Transverse colon (tissue), 4 donors: ENCODE measurements at regions not wholly inside any gene's neighbourhood (a gene's known extent, or its start where the extent isn't known, plus 50 kb on each side); places are given as distances from the start of the nearest gene placed in this dataset.
"Not testable (repeated sequence)": the region's sequence is repeated elsewhere in the genome, so short reads cannot be mapped to it uniquely, and the experiment has no call there.

ENCODE experiments used
- DNase-seq: peaks from one replicate; pipeline ENCODE4 v3.0.0-alpha.2; 2019
- H3K27ac ChIP-seq, 4 donors: fragments of 200-600 bp; sonication (generic); 2 replicates each; pipeline ENCODE4 v1.5.1; 2016 to 2018; ENCODE audit warnings: inconsistent platforms in 4 of 4
- H3K27me3 ChIP-seq: fragments of 200-600 bp; sonication (generic); 2 replicates; pipeline ENCODE4 v1.5.1; 2017; ENCODE audit warnings: inconsistent platforms
- H3K36me3 ChIP-seq, 4 donors: fragments of 200-600 bp; sonication (generic); 2 replicates each; pipeline ENCODE4 v1.5.1; 2017 to 2019; ENCODE audit warnings: inconsistent platforms in 4 of 4
- H3K4me1 ChIP-seq, 4 donors: fragments of 200-600 bp; sonication (generic); 2 replicates each; pipeline ENCODE4 v1.5.1; 2017 to 2020; ENCODE audit warnings: inconsistent platforms in 4 of 4
- H3K4me3 ChIP-seq, 4 donors: fragments of 200-600 bp; sonication (generic); 1 replicate in 1 of 4; 2 replicates in 3 of 4; pipeline versions ENCODE4 v1.5.1 to v1.6.1; 2017 to 2019; ENCODE audit warnings: inconsistent platforms in 4 of 4
- H3K9me3 ChIP-seq, 2 donors: fragments of 200-600 bp; sonication (generic); 2 replicates each; pipeline ENCODE4 v1.5.1; 2017 to 2019; ENCODE audit warnings: inconsistent platforms in 2 of 2
- EP300 ChIP-seq: sonication (generic); formaldehyde crosslinking; IDR thresholded peaks from one replicate; pipeline ENCODE4 v1.6.1; 2017; ENCODE audit warnings: antibody characterized with exemption, low read depth
- POLR2A ChIP-seq: fragments of 450-650 bp; IDR thresholded peaks from one replicate; pipeline ENCODE4 v1.6.1; 2016; ENCODE audit warnings: antibody characterized with exemption, mild to moderate bottlenecking, moderate library complexity
- POLR2AphosphoS5 ChIP-seq, 3 donors: sonication (generic); formaldehyde crosslinking; IDR thresholded peaks; one replicate each; pipeline ENCODE4 v1.6.1; 2016; ENCODE audit warnings: antibody characterized with exemption in 3 of 3
- WGBS, 2 donors: methylation state at CpG; one replicate each; pipeline ENCODE4 v1.1.5; 2018; ENCODE audit warnings: low coverage in 1 of 2; 5-methylcytosine and 5-hydroxymethylcytosine counted together
- in situ Hi-C, 4 donors: fragments of 200-750 bp; cut with MboI; loops; one replicate each; pipeline versions ENCODE4 v1.15.0 to v1.15.1; 2017; ENCODE audit warnings: low sequenced_read_pairs in 3 of 4, low pct_ligation_motif_present in 1 of 4, low pct_unique_long_range_greater_than_20kb in 1 of 4
- intact Hi-C: fragments of 100-400 bp; cut with DNase I; formaldehyde crosslinking; loops from one replicate; pipeline ENCODE4 v1.15.1; 2023; ENCODE audit warnings: low total_unique reads
- TF ChIP-seq, protein P1 (sequence below), 5 experiments: fragments of 200-600 bp in 3 of 5; fragments of 450-650 bp in 2 of 5; sonication (generic) in 3 of 5; IDR thresholded peaks; 1 replicate in 2 of 5; 2 replicates in 3 of 5; pipeline ENCODE4 v1.5.1; 2016 to 2017; ENCODE audit warnings: antibody characterized with exemption in 5 of 5, inconsistent platforms in 3 of 5, mild to moderate bottlenecking in 2 of 5, moderate library complexity in 1 of 5

DNA sequence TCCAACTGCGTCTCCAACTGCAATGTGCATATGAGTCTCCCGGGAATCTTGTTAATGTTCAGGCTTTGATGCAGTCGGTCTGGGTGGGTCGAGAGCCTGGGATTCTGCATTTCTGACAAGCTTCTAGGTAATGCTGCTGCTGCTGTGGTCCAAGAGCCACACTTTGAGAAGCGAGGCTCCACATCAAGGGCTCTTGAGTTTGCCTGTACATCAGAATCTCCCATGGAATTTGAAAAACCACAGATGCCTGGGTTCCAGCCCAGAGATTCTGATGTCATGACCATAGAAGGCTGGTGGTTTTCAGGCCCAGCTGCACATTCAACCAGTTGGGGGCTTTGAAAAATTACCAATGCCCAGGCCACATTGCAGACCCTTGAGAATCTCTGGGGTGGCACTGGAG is 93.9 kb upstream of the TARDBP start:
- Histone ChIP-seq H3K4me1 (no peaks in the 10 kb centered on the region), H3K36me3 (no peaks in the 10 kb centered on the region), H3K27ac (no peak overlapping the region), H3K27me3 (peaks cover 19% of the 10 kb centered on the region), H3K4me3 (no peak overlapping the region), H3K9me3 (no peaks in the 10 kb centered on the region)
- 63% methylated on average over 5 of the region's 5 CpGs; no CpG with 5 or more reads in 1 of the 2 donors for WGBS, 2 donors
- TF ChIP-seq, protein P1, sequence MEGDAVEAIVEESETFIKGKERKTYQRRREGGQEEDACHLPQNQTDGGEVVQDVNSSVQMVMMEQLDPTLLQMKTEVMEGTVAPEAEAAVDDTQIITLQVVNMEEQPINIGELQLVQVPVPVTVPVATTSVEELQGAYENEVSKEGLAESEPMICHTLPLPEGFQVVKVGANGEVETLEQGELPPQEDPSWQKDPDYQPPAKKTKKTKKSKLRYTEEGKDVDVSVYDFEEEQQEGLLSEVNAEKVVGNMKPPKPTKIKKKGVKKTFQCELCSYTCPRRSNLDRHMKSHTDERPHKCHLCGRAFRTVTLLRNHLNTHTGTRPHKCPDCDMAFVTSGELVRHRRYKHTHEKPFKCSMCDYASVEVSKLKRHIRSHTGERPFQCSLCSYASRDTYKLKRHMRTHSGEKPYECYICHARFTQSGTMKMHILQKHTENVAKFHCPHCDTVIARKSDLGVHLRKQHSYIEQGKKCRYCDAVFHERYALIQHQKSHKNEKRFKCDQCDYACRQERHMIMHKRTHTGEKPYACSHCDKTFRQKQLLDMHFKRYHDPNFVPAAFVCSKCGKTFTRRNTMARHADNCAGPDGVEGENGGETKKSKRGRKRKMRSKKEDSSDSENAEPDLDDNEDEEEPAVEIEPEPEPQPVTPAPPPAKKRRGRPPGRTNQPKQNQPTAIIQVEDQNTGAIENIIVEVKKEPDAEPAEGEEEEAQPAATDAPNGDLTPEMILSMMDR (IDR thresholded peaks at IDR 0.05) = no peak
- TF ChIP-seq POLR2AphosphoS5 (IDR thresholded peaks at IDR 0.05) (no peak), POLR2A (no peak), EP300 (no peak)
- intact Hi-C loops = no loop called here
- no peak for DNase-seq
- in situ Hi-C loops = no loop called here

DNA sequence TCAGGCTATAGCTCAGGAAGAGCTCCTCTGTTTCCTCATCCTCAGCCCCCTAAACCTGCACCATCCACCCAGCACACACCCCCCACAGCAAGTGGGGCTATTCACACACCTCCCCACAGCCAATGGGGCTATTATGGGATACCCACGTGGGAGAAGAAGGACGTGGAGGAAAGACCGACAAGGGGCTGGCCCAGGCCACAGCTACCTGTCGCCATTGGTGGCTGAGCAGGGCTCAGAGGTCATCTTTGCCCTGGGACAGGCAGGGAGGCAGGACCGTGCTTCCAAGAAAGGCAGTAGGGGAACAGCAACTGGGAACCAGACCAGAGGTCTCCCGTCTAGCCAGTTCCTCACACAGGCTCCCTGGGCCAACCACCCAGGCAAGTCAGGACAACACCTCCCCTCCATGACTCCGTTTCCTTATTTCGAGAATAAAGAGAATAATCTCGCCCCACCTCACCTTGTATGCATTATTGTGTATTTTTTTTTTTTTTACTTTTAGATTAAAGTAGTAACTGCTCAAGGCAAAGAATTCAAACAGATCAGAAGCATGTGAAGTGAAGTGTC is 92.3 kb upstream of the TARDBP start:
- Histone ChIP-seq H3K36me3 (no peaks in the 10 kb centered on the region), H3K4me1 (no peaks in the 10 kb centered on the region), H3K27ac (no peak overlapping the region), H3K9me3 (no peaks in the 10 kb centered on the region), H3K4me3 (no peak overlapping the region), H3K27me3 (peaks cover 19% of the 10 kb centered on the region)
- WGBS, 2 donors = 72 to 100% methylated on average over 3 to 9 of the region's 9 CpGs
- in situ Hi-C loops (no loop called here), intact Hi-C loops (no loop called here)
- TF ChIP-seq POLR2A (no peak), POLR2AphosphoS5 (IDR thresholded peaks at IDR 0.05) (no peak), EP300 (no peak)
- TF ChIP-seq, protein P1 (IDR thresholded peaks at IDR 0.05) = no peak
- no peak for DNase-seq

DNA sequence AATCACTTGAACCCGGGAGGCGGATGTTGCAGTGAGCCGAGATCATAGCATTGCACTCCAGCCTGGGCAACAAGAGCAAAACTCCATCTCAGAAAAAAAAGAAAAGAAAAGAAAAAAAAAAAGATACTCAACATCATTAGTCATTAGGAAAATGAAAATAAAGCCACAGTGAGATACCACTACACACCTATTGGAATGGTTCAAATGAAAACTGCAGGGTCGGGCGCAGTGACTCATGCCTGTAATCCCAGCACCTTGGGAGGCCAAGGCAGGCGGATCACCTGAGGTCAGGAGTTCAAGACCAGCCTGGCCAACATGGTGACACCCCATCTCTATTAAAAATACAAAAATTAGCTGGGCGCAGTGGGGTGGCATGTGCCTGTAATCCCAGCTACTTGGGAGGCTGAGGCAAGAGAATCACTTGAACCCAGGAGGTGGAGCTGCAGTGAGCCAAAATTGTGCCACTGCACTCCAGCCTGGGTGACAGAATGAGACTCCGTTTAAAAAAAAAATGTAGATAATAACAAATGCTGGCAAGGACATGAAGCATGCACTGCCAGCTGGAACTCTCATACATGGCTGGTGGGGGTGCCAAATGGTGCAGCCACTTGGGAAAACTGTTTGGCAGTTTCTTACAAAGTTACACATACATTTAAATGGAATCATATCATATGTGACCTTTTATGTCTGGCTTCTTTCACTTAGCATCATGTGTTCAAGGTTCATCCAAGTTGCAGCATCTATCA is 90.0 kb upstream of the TARDBP start:
- in situ Hi-C loops, H3K36me3 ChIP-seq, H3K27ac ChIP-seq, H3K4me1 ChIP-seq, DNase-seq, H3K9me3 ChIP-seq, intact Hi-C loops, H3K27me3 ChIP-seq, H3K4me3 ChIP-seq: not testable (repeated sequence)
- 72 to 85% methylated on average over 5 to 8 of the region's 8 CpGs for WGBS, 2 donors

DNA sequence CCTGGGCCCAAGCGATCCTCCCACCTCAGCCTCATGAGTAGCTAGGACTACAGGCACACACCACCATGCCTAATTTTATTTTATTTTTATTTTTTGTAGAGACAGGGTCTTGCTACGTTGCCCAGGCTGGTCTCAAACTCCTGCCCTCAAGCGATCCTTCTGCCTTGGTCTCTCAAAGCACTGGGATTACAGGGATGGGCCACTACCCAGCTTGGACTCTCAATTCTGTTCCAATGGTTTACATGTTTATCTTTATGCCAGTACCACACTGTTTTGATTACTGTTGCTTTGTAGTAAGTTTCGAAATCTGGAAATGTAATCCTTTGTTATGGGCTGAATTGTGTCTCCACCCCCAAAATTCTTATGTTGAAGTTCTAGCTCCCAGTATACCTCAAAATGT is 88.4 kb upstream of the TARDBP start:
- intact Hi-C loops = no loop called here
- Histone ChIP-seq H3K27me3 (peaks cover 9% of the 10 kb centered on the region), H3K27ac (no peak overlapping the region), H3K4me3 (no peak overlapping the region), H3K4me1 (no peaks in the 10 kb centered on the region), H3K9me3 (peaks cover 0 to 7% of the 10 kb centered on the region in 2 donors), H3K36me3 (no peaks in the 10 kb centered on the region)
- 86 to 95% methylated on average over 1 to 4 of the region's 4 CpGs for WGBS, 2 donors
- in situ Hi-C loops = no loop called here
- TF ChIP-seq, protein P1 (IDR thresholded peaks at IDR 0.05) = no peak
- TF ChIP-seq EP300 = no peak
- no peak for TF ChIP-seq POLR2AphosphoS5 (IDR thresholded peaks at IDR 0.05)
- no peak for TF ChIP-seq POLR2A
- DNase-seq = no peak
